Sigmoid colon (tissue), 6 donors: ENCODE measurements at regions not wholly inside any gene's neighbourhood (a gene's known extent, or its start where the extent isn't known, plus 50 kb on each side); places are given as distances from the start of the nearest gene placed in this dataset.
A peak's percentile ranks its signal among the peaks of the same experiment; 100 is the strongest.

Experiments
- DNase-seq: peaks from one replicate; pipeline ENCODE4 v3.0.0-alpha.2; 2019
- H3K27ac ChIP-seq, 4 donors: fragments of 200-600 bp; sonication (generic); one replicate each; pipeline ENCODE4 v1.5.1; 2016 to 2019; ENCODE audit warnings: mild to moderate bottlenecking in 1 of 4
- H3K27me3 ChIP-seq, 3 donors: fragments of 200-600 bp; sonication (generic); one replicate each; pipeline ENCODE4 v1.5.1; 2019; ENCODE audit warnings: mild to moderate bottlenecking in 1 of 3
- H3K36me3 ChIP-seq, 4 donors: fragments of 200-600 bp; sonication (generic); one replicate each; pipeline ENCODE4 v1.5.1; 2016 to 2019
- H3K4me1 ChIP-seq, 4 donors: fragments of 200-600 bp; sonication (generic); one replicate each; pipeline ENCODE4 v1.5.1; 2017 to 2019
- H3K4me3 ChIP-seq, 4 donors: fragments of 200-600 bp; sonication (generic); one replicate each; pipeline ENCODE4 v1.5.1; 2017 to 2019; ENCODE audit warnings: mild to moderate bottlenecking in 2 of 4, moderate library complexity in 1 of 4
- H3K9me3 ChIP-seq, 4 donors: fragments of 200-600 bp in 3 of 4; sonication (generic) in 3 of 4; one replicate each; pipeline versions ENCODE4 v1.5.1 to v1.6.1; 2013 to 2019
- EP300 ChIP-seq, 4 donors: sonication (generic); formaldehyde crosslinking; IDR thresholded peaks; one replicate each; pipeline ENCODE4 v1.6.1; 2017; ENCODE audit warnings: antibody characterized with exemption in 4 of 4
- POLR2A ChIP-seq, 2 donors: fragments of 450-650 bp; IDR thresholded peaks; one replicate each; pipeline ENCODE4 v1.6.1; 2016; ENCODE audit warnings: antibody characterized with exemption in 2 of 2, mild to moderate bottlenecking in 2 of 2, moderate library complexity in 2 of 2
- POLR2AphosphoS5 ChIP-seq, 4 donors: sonication (generic); formaldehyde crosslinking; IDR thresholded peaks; one replicate each; pipeline ENCODE4 v1.6.1; 2017; ENCODE audit warnings: antibody characterized with exemption in 4 of 4
- WGBS, 2 donors: extraction: QIAGEN DNeasy Blood & Tissue Kit; methylation state at CpG; one replicate each; pipeline ENCODE4 v1.1.7; 2013; 5-methylcytosine and 5-hydroxymethylcytosine counted together
- intact Hi-C: fragments of 100-400 bp; cut with DNase I; formaldehyde crosslinking; loops from one replicate; pipeline ENCODE4 v1.15.1; 2023
- TF ChIP-seq, protein P1 (sequence below), 4 experiments: fragments of 450-650 bp in 3 of 4; fragments of 200-600 bp in 1 of 4; IDR thresholded peaks; one replicate each; pipeline ENCODE4 v1.5.1; 2016 to 2019; ENCODE audit warnings: antibody characterized with exemption in 4 of 4, mild to moderate bottlenecking in 3 of 4, moderate library complexity in 2 of 4
- donor health status: healthy with polysubstance abuse.
- donor health status: healthy.

DNA sequence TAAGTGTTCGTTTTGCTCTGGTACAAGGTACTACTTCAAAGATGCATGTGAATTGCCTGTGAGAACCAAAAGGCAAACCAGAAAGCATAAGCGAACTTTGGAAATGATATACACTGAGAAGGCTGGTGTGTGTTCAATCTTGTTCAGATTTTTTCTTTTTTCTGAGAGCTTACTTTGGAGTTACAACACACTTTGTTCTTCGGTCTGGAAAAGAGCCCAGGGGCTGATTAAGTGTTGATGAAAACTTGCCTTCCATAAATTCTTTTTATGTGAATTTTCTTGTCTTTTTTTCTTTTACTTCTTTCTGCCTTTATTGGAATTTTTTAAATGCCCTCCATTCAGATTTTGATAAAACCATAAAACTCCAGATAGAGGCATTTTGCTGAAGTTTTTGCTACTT, 395.1 kb upstream of the SASH1 start:
- no peaks in the 10 kb centered on the region for H3K36me3 ChIP-seq
- DNase-seq: no peak
- H3K4me1 ChIP-seq: peaks cover 0 to 19% (median 5%) of the 10 kb centered on the region in 4 donors
- intact Hi-C loops: no loop called here
- no peaks in the 10 kb centered on the region for H3K27me3 ChIP-seq
- peak in 1 of 4 donors; percentile 23 for TF ChIP-seq POLR2AphosphoS5 (IDR thresholded peaks at IDR 0.05)
- no peak for TF ChIP-seq EP300 (IDR thresholded peaks at IDR 0.05)
- no peaks in the 10 kb centered on the region for H3K9me3 ChIP-seq
- 77 to 80% methylated on average over 3 of the region's 3 CpGs for WGBS, 2 donors
- H3K27ac ChIP-seq: no peak overlapping the region
- H3K4me3 ChIP-seq: no peak overlapping the region

DNA sequence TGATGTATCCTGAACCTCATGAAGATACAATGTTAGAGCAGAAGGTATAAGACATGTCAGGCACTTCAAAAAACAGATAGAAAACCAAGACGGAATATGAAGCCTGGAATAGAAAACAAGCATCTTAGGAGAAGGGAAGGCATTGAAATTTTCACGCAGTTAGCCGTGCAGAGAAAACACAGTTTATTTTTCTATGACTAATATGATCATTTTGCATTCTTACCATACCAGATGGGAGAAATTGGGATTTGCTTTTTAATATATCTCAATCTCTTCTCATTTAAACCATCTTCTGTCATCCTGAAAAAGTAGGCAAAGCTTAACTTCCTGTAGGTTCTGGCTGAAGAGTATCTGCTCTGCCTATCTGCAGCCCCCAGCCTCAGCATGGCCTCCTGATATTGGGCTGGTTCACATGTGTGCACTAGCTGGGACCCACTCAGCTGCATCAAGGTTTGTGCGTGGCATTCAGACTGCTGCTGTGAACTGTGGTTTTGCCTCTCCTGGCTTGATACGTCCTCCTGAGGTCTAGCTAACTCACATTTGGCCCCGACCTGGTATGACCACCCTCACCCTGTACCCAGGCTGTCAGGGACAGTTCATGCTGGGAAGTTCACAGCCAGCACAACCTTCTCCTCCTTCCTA, 392.5 kb upstream of the SASH1 start:
- DNase-seq: no peak
- Histone ChIP-seq H3K27ac (peak overlapping the region in 2 of 4 donors; percentile 14 to 25), H3K4me1 (peaks cover 0 to 19% (median 5%) of the 10 kb centered on the region in 4 donors), H3K36me3 (no peaks in the 10 kb centered on the region), H3K9me3 (no peaks in the 10 kb centered on the region), H3K4me3 (no peak overlapping the region), H3K27me3 (no peaks in the 10 kb centered on the region)
- TF ChIP-seq POLR2AphosphoS5 (IDR thresholded peaks at IDR 0.05) (no peak), POLR2A (IDR thresholded peaks at IDR 0.05) (no peak)
- intact Hi-C loops: loop anchor here (10.0 kb wide), 1 partner anchor 445 kb away; the partner anchor contains the start of gene SAMD5
- 79 to 84% methylated on average over 6 of the region's 6 CpGs for WGBS, 2 donors

DNA sequence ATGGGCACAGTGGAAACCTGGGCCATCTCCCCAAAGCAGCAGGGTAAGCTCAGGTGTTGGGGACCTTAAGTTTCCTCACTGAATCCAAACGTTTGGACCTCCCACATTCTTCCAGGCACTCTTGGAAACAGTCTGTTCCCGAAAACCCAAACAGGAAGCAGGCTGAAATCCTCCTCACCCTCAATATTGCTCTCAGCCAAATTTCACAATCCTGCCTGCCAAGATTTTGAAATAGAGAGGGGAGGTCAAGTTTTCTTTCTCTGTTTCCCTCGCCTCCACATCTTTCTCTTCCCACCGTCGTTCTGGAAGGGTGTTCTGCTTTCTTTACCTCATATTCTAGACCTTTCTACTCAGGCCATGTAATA, 392.0 kb upstream of the SASH1 start:
- peaks cover 0 to 19% (median 5%) of the 10 kb centered on the region in 4 donors for H3K4me1 ChIP-seq
- intact Hi-C loops: loop anchor here (10.0 kb wide), 1 partner anchor 446 kb away; the partner anchor contains the start of gene SAMD5
- 61 to 70% methylated on average over 5 of the region's 5 CpGs for WGBS, 2 donors
- DNase-seq: no peak
- TF ChIP-seq POLR2AphosphoS5 (IDR thresholded peaks at IDR 0.05) (peak in 2 of 4 donors; percentile 19 to 29), EP300 (IDR thresholded peaks at IDR 0.05) (no peak)
- no peaks in the 10 kb centered on the region for H3K9me3 ChIP-seq
- peak overlapping the region in 3 of 4 donors; percentile 23 to 39 (median 25) for H3K27ac ChIP-seq
- no peaks in the 10 kb centered on the region for H3K27me3 ChIP-seq
- H3K36me3 ChIP-seq: no peaks in the 10 kb centered on the region
- H3K4me3 ChIP-seq: no peak overlapping the region

DNA sequence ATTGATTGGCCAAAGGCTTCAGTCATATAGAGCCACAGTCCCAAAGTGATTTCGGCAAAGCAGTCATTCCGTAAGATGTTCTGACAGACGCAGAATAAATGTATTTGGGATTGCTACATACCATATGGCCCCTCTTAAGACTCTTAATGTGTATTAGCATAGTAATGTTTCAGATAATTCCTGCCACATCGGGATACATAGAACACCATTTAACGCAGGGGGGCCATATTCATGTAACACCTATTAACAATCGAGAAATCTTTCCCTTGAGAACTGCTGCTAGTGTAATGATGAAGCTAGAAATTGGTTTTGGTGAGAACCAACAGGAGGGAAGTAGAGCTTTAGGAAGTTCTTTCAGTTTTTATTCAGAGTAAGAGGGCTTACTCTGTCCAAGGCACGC, 390.9 kb upstream of the SASH1 start:
- Histone ChIP-seq H3K36me3 (no peaks in the 10 kb centered on the region), H3K9me3 (no peaks in the 10 kb centered on the region), H3K27me3 (no peaks in the 10 kb centered on the region), H3K4me1 (peaks cover 0 to 19% (median 5%) of the 10 kb centered on the region in 4 donors), H3K4me3 (no peak overlapping the region), H3K27ac (no peak overlapping the region)
- intact Hi-C loops: loop anchor here (10.0 kb wide), 1 partner anchor 447 kb away; the partner anchor contains the start of gene SAMD5
- no peak for TF ChIP-seq POLR2AphosphoS5 (IDR thresholded peaks at IDR 0.05)
- TF ChIP-seq, protein P1, sequence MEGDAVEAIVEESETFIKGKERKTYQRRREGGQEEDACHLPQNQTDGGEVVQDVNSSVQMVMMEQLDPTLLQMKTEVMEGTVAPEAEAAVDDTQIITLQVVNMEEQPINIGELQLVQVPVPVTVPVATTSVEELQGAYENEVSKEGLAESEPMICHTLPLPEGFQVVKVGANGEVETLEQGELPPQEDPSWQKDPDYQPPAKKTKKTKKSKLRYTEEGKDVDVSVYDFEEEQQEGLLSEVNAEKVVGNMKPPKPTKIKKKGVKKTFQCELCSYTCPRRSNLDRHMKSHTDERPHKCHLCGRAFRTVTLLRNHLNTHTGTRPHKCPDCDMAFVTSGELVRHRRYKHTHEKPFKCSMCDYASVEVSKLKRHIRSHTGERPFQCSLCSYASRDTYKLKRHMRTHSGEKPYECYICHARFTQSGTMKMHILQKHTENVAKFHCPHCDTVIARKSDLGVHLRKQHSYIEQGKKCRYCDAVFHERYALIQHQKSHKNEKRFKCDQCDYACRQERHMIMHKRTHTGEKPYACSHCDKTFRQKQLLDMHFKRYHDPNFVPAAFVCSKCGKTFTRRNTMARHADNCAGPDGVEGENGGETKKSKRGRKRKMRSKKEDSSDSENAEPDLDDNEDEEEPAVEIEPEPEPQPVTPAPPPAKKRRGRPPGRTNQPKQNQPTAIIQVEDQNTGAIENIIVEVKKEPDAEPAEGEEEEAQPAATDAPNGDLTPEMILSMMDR (IDR thresholded peaks at IDR 0.05): no peak
- 96 to 98% methylated on average over 7 of the region's 7 CpGs for WGBS, 2 donors
- no peak for DNase-seq

DNA sequence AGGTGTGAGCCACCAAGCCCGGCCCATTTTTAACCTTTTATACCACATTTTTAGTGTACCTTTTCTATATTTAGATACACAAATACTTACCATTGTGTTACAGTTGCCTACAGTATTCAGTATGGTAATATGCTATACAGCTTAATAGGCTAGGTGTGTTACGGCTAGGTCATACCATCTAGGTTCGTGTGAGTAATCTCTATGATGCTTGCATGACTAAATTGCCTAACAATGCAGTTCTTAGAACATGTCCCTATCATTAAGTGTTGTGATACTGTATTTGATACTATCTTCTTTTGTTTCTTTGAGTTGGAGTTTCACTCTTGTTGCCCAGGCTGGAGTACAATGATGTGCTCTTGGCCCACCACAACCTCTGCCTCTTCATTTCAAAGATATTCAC, 387.7 kb upstream of the SASH1 start:
- no peak for TF ChIP-seq EP300 (IDR thresholded peaks at IDR 0.05)
- TF ChIP-seq, protein P1 (IDR thresholded peaks at IDR 0.05): no peak
- no peak for TF ChIP-seq POLR2AphosphoS5 (IDR thresholded peaks at IDR 0.05)
- TF ChIP-seq POLR2A (IDR thresholded peaks at IDR 0.05): no peak
- 88 to 95% methylated on average over 3 of the region's 3 CpGs for WGBS, 2 donors
- DNase-seq: no peak
- intact Hi-C loops: loop anchor here (10.0 kb wide), 1 partner anchor 450 kb away; the partner anchor contains the start of gene SAMD5
- Histone ChIP-seq H3K36me3 (no peaks in the 10 kb centered on the region), H3K4me3 (no peak overlapping the region), H3K27me3 (no peaks in the 10 kb centered on the region), H3K27ac (no peak overlapping the region), H3K9me3 (no peaks in the 10 kb centered on the region), H3K4me1 (peaks cover 0 to 15% (median 0%) of the 10 kb centered on the region in 4 donors)

DNA sequence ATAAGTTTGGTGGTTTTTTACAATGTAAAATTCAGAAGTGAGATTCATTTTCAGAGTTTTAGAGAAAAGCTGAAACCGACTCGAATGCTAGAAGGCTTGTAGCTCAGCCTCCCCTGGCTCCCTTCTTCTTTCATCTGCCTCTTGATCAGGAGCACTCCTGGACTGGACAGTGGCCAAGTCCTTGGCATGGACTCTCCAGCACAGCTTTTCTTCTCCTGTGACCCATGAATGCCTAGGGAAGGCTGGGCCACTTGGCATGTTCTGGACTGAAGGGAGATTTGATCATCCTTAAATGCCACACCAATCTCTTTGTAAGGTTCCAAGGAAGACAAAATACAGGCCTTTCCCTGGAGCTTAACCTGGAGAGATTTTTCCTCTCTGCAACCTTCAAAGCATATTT, 384.0 kb upstream of the SASH1 start:
- Histone ChIP-seq H3K27me3 (no peaks in the 10 kb centered on the region), H3K9me3 (no peaks in the 10 kb centered on the region), H3K4me1 (peaks cover 0 to 6% (median 0%) of the 10 kb centered on the region in 4 donors), H3K4me3 (no peak overlapping the region), H3K27ac (no peak overlapping the region), H3K36me3 (no peaks in the 10 kb centered on the region)
- TF ChIP-seq EP300 (IDR thresholded peaks at IDR 0.05): no peak
- TF ChIP-seq, protein P1 (IDR thresholded peaks at IDR 0.05): no peak
- TF ChIP-seq POLR2AphosphoS5 (IDR thresholded peaks at IDR 0.05): no peak
- TF ChIP-seq POLR2A (IDR thresholded peaks at IDR 0.05): no peak
- DNase-seq: no peak
- WGBS, 2 donors: 85 to 92% methylated on average over 2 of the region's 2 CpGs
- intact Hi-C loops: loop anchor here (10.0 kb wide), 1 partner anchor 454 kb away; the partner anchor contains the start of gene SAMD5
